Neural cell (in vitro differentiated cells): ENCODE measurements at regions not wholly inside any gene's neighbourhood (a gene's known extent, or its start where the extent isn't known, plus 50 kb on each side); places are given as distances from the start of the nearest gene placed in this dataset.

ENCODE experiments used
- H2AFZ ChIP-seq: fragments of 200-600, 300-800 bp; sonication (generic), shearing (Covaris generic); 2 replicates; pipeline ENCODE4 v1.6.0; 2014; ENCODE audit warnings: low read depth, mild to moderate bottlenecking, antibody characterized with exemption, low read length, moderate library complexity
- H3F3A ChIP-seq: fragments of 200-600 bp; shearing (Covaris generic); 2 replicates; pipeline ENCODE4 v1.6.1; 2016; ENCODE audit warnings: mild to moderate bottlenecking, moderate library complexity, mixed read lengths, antibody characterized with exemption, low read length; ENCODE audit not compliant: insufficient read depth, poor library complexity, severe bottlenecking
- H3K27ac ChIP-seq: fragments of 200-600, 300-800 bp; sonication (generic), shearing (Covaris generic); 2 replicates; pipeline ENCODE4 v1.5.1; 2014; ENCODE audit warnings: mild to moderate bottlenecking, low read length, moderate library complexity
- H3K27me3 ChIP-seq: fragments of 300-800, 200-600 bp; sonication (generic), shearing (Covaris generic); 2 replicates; pipeline ENCODE4 v1.6.0; 2014; ENCODE audit warnings: mild to moderate bottlenecking, low read depth, low read length, moderate library complexity; ENCODE audit not compliant: insufficient read depth
- H3K36me3 ChIP-seq: fragments of 300-800, 200-600 bp; sonication (generic), shearing (Covaris generic); 2 replicates; pipeline ENCODE4 v1.5.1; 2014; ENCODE audit warnings: mild to moderate bottlenecking, antibody characterized with exemption, low read length, moderate library complexity; ENCODE audit not compliant: insufficient read depth
- H3K4me2 ChIP-seq: fragments of 300-800, 200-600 bp; sonication (generic), shearing (Covaris generic); 2 replicates; pipeline ENCODE4 v1.6.0; 2014; ENCODE audit warnings: mild to moderate bottlenecking, low read length
- H3K4me3 ChIP-seq: fragments of 300-800, 200-600 bp; sonication (generic), shearing (Covaris generic); 2 replicates; pipeline ENCODE4 v1.5.1; 2014; ENCODE audit warnings: mild to moderate bottlenecking, low read length, moderate library complexity
- H3K79me2 ChIP-seq: fragments of 200-600 bp; shearing (Covaris generic); replicated peaks from 2 replicates; pipeline ENCODE4 v1.6.0; 2014; ENCODE audit warnings: mild to moderate bottlenecking, low read length, moderate library complexity; ENCODE audit not compliant: insufficient read depth
- H3K9ac ChIP-seq: fragments of 300-800, 200-600 bp; sonication (generic), shearing (Covaris generic); 2 replicates; pipeline ENCODE4 v1.6.1; 2016; ENCODE audit warnings: mild to moderate bottlenecking, low read length, mixed read lengths
- H3K9me2 ChIP-seq: fragments of 200-600 bp; shearing (Covaris generic); 2 replicates; pipeline ENCODE4 v1.6.1; 2016; ENCODE audit warnings: mild to moderate bottlenecking, low read length, mixed read lengths; ENCODE audit not compliant: insufficient read depth
- H3K9me3 ChIP-seq: fragments of 200-600, 300-800 bp; sonication (generic), shearing (Covaris generic); 2 replicates; pipeline ENCODE4 v1.6.1; 2016; ENCODE audit warnings: mild to moderate bottlenecking, mixed run types, low read length, moderate library complexity, mixed read lengths
- H4K20me1 ChIP-seq: fragments of 200-600 bp; shearing (Covaris generic); 2 replicates; pipeline ENCODE4 v1.6.1; 2016; ENCODE audit warnings: mild to moderate bottlenecking, mixed run types; ENCODE audit not compliant: insufficient read depth
- EP300 ChIP-seq: fragments of 450-650 bp; conservative IDR thresholded peaks from 2 replicates; pipeline ENCODE4 v1.6.1; 2014; ENCODE audit warnings: antibody characterized with exemption, mild to moderate bottlenecking, moderate library complexity; ENCODE audit not compliant: poor library complexity, severe bottlenecking
- EZH2 ChIP-seq: fragments of 200-600, 300-800 bp; shearing (Covaris generic), sonication (generic); IDR thresholded peaks from 2 replicates; pipeline ENCODE4 v1.6.1; 2014; ENCODE audit warnings: antibody characterized with exemption, low read length, borderline replicate concordance, mild to moderate bottlenecking; ENCODE audit not compliant: insufficient read depth, poor library complexity, severe bottlenecking
- MXI1 ChIP-seq: fragments of 450-650 bp; conservative IDR thresholded peaks from 2 replicates; pipeline ENCODE4 v1.6.1; 2014; ENCODE audit warnings: antibody characterized with exemption, mild to moderate bottlenecking; ENCODE audit not compliant: poor library complexity, severe bottlenecking
- POLR2AphosphoS5 ChIP-seq: IDR thresholded peaks from 2 replicates; pipeline ENCODE4 v1.6.1; 2012
- RAD21 ChIP-seq: fragments of 450-650 bp; conservative IDR thresholded peaks from 2 replicates; pipeline ENCODE4 v1.6.1; 2014; ENCODE audit warnings: antibody characterized with exemption, mild to moderate bottlenecking, moderate library complexity
- SMC3 ChIP-seq: fragments of 450-650 bp; conservative IDR thresholded peaks from 2 replicates; pipeline ENCODE4 v1.6.1; 2014; ENCODE audit warnings: antibody characterized with exemption, mild to moderate bottlenecking, moderate library complexity; ENCODE audit not compliant: poor library complexity
- TAF1 ChIP-seq: IDR thresholded peaks from 2 replicates; pipeline ENCODE4 v1.6.1; 2012; ENCODE audit warnings: low read depth
- TF ChIP-seq, protein P1 (sequence below): fragments of 450-650 bp; IDR thresholded peaks from 2 replicates; pipeline ENCODE4 v1.5.1; 2014; ENCODE audit warnings: antibody characterized with exemption, mild to moderate bottlenecking, moderate library complexity; ENCODE audit not compliant: poor library complexity, severe bottlenecking
- TF ChIP-seq, protein P2 (sequence below): IDR thresholded peaks from 2 replicates; pipeline ENCODE4 v1.6.1; 2012; ENCODE audit warnings: borderline replicate concordance

DNA sequence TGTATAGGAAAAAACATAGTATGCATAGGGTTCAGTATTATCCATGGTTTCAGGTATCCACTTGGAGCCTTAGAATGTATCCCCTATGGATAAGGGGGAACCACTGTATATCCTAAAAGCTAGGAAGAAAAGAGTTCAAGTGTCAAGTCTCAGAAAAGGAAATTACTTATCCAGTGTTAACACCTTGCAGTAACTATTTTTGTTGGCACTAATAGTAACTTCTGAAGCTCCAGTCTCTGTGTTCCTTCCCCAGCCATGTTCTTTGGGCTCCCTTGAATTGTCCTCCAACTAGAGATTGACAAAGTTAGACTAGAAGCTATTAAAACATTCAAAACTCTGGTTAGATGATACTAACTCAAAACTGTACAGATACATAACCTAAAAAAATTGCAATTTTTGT is 370.8 kb downstream of the NFIB start:
- Histone ChIP-seq H3F3A (no peaks in the 10 kb centered on the region), H2AFZ (no peak overlapping the region), H4K20me1 (no peaks in the 10 kb centered on the region), H3K79me2 (no peaks in the 10 kb centered on the region), H3K4me3 (no peak overlapping the region), H3K9ac (no peak overlapping the region), H3K4me2 (no peak overlapping the region), H3K27ac (no peak overlapping the region), H3K27me3 (no peaks in the 10 kb centered on the region), H3K36me3 (no peaks in the 10 kb centered on the region), H3K9me3 (no peaks in the 10 kb centered on the region), H3K9me2 (no peaks in the 10 kb centered on the region)
- TF ChIP-seq, protein P1, sequence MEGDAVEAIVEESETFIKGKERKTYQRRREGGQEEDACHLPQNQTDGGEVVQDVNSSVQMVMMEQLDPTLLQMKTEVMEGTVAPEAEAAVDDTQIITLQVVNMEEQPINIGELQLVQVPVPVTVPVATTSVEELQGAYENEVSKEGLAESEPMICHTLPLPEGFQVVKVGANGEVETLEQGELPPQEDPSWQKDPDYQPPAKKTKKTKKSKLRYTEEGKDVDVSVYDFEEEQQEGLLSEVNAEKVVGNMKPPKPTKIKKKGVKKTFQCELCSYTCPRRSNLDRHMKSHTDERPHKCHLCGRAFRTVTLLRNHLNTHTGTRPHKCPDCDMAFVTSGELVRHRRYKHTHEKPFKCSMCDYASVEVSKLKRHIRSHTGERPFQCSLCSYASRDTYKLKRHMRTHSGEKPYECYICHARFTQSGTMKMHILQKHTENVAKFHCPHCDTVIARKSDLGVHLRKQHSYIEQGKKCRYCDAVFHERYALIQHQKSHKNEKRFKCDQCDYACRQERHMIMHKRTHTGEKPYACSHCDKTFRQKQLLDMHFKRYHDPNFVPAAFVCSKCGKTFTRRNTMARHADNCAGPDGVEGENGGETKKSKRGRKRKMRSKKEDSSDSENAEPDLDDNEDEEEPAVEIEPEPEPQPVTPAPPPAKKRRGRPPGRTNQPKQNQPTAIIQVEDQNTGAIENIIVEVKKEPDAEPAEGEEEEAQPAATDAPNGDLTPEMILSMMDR = no peak
- TF ChIP-seq SMC3 (no peak), EP300 (no peak), POLR2AphosphoS5 (no peak)
- TF ChIP-seq, protein P2, sequence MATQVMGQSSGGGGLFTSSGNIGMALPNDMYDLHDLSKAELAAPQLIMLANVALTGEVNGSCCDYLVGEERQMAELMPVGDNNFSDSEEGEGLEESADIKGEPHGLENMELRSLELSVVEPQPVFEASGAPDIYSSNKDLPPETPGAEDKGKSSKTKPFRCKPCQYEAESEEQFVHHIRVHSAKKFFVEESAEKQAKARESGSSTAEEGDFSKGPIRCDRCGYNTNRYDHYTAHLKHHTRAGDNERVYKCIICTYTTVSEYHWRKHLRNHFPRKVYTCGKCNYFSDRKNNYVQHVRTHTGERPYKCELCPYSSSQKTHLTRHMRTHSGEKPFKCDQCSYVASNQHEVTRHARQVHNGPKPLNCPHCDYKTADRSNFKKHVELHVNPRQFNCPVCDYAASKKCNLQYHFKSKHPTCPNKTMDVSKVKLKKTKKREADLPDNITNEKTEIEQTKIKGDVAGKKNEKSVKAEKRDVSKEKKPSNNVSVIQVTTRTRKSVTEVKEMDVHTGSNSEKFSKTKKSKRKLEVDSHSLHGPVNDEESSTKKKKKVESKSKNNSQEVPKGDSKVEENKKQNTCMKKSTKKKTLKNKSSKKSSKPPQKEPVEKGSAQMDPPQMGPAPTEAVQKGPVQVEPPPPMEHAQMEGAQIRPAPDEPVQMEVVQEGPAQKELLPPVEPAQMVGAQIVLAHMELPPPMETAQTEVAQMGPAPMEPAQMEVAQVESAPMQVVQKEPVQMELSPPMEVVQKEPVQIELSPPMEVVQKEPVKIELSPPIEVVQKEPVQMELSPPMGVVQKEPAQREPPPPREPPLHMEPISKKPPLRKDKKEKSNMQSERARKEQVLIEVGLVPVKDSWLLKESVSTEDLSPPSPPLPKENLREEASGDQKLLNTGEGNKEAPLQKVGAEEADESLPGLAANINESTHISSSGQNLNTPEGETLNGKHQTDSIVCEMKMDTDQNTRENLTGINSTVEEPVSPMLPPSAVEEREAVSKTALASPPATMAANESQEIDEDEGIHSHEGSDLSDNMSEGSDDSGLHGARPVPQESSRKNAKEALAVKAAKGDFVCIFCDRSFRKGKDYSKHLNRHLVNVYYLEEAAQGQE = no peak

GRCh38 chr9:13942695-13943094 is 371.2 kb downstream of the NFIB start:
- TF ChIP-seq, protein P1 = no peak
- TF ChIP-seq EZH2 = no peak
- no peak for TF ChIP-seq TAF1
- TF ChIP-seq RAD21 = no peak
- no peak for TF ChIP-seq EP300
- TF ChIP-seq MXI1 = no peak
- no peak for TF ChIP-seq POLR2AphosphoS5
- TF ChIP-seq, protein P2 = no peak
- H2AFZ ChIP-seq = no peak overlapping the region
- no peak overlapping the region for H3K4me2 ChIP-seq
- no peaks in the 10 kb centered on the region for H3K79me2 ChIP-seq
- no peaks in the 10 kb centered on the region for H3K9me3 ChIP-seq
- H3K4me3 ChIP-seq = no peak overlapping the region
- H4K20me1 ChIP-seq = no peaks in the 10 kb centered on the region
- no peaks in the 10 kb centered on the region for H3F3A ChIP-seq
- H3K36me3 ChIP-seq = no peaks in the 10 kb centered on the region
- H3K27me3 ChIP-seq = no peaks in the 10 kb centered on the region
- no peaks in the 10 kb centered on the region for H3K9me2 ChIP-seq
- no peak overlapping the region for H3K27ac ChIP-seq
- H3K9ac ChIP-seq = no peak overlapping the region
